ENCODE measurements at regions not wholly inside any gene's neighbourhood (a gene's known extent, or its start where the extent isn't known, plus 50 kb on each side); places are given as distances from the start of the nearest gene placed in this dataset.
"Not testable (repeated sequence)": the region's sequence is repeated elsewhere in the genome, so short reads cannot be mapped to it uniquely, and the experiment has no call there.

DNA sequence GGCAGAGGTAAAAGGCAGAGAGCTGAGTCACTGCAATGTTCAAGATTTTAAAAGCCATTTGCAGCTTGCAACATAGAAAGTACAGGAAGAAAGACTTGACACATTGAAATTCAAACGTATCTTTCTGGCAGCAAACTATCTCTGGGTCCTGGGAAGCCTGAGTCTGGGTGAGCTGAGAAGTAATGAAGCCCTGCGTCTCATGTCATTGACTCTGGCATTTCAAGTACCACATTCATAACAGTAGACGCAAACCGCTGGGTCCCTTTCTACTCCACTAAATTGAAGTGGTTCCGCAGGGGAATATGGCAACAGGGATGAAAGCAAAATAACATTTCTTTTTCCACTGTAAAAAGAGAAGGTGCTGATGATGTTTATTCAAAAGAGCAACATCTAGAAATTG, 694.3 kb downstream of the BRINP1 start:
- DNase-seq = no peak

DNA sequence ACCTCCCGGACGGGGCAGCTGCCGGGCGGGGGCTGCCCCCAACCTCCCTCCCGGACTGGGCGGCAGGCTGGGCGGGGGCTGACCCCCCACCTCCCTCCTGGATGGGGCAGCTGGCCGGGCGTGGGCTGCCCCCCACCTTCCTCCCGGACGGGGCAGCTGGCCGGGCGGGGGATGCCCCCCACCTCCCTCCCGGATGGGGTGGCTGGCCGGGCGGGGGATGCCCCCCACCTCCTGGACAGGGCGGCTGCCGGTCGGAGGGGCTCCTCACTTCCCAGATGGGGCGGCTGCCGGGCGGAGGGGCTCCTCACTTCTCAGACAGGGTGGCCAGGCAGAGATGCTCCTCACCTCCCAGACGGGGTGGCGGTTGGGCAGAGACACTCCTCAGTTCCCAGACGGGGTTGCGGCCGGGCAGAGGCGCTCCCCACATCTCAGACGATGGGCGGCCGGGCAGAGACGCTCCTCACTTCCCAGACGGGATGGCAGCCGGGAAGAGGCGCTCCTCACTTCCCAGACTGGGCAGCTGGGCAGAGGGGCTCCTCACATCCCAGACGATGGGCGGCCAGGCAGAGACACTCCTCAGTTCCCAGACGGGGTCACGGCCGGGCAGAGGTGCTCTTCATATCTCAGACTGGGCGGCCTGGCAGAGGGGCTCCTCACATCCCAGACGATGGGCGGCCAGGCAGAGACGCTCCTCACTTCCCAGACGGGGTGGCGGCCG, 691.1 kb downstream of the BRINP1 start:
- not testable (repeated sequence) for DNase-seq

DNA sequence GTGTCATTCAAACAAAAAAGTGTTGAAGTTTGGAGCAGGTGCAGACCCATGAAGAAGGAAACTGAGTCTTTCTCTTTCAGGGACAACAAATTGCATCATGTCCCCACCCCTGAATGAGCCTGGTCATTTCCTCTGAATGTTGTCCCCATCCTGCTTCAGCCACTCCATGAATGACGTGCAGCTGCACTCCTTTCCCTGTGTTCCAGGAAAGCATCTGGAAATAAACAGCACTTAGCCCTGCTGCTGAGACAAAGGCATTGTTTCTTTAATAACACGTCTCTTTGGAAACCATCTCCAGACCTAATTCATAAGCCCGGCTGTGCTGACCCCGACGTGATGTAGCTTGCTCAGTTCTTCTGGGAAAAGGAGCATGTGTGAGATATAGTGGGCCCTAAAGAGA, 682.3 kb downstream of the BRINP1 start:
- no peak for DNase-seq

DNA sequence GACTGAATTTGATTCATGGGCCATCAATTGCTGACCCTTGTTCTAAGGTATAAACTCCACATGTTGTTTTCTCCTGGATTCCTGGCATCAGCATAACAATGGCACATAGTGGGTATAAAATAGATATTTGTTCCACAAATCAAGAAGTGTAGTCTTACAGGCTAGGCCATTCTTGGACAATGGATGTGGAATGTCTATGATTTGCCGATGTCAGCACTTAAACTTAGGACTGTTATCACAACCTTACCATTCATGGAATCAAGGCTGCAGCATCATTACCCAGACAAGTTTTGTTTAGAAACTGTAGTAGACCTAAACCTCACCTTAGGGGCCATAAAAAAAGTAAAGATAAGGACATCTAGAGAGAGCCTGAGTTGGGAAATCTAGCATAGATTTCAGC, 680.0 kb downstream of the BRINP1 start:
- DNase-seq = no peak

DNA sequence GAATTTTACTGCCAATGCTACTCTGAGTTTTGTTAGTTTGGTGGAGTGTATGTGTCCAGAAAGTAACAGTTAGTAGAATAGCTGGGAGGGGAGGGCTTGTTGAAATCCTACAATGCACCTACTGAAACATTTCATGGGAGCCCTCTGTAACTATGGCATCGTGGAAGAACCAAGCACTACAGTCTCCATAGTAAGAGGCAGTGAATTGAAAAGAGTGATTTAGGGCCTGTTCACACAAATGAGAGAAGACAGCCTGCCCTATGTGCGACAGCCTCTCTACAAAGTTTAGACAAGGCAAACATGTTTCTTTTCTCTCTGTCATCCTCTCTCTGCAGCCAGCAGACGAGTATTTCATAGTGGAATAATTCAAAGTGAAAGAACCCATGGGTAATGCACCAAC, 676.6 kb downstream of the BRINP1 start:
- DNase-seq = no peak

DNA sequence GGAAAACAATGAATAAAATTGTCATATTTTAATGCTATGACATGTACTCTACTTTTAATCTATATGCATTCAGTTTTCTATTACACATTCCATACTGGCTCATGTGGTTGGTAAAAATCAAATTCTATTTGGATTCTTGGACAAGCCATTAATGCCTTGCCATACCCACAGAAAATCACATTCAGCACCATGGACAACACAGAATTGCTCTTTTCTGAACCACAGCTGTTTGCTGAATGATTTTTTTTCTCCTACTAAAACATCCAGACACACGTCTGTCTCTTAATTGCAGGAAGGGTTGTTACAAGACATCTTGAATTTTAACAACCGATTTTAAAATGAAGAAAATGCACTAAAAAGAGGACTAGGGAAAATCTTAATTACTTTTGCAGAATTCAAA, 675.6 kb downstream of the BRINP1 start:
- DNase-seq = no peak

DNA sequence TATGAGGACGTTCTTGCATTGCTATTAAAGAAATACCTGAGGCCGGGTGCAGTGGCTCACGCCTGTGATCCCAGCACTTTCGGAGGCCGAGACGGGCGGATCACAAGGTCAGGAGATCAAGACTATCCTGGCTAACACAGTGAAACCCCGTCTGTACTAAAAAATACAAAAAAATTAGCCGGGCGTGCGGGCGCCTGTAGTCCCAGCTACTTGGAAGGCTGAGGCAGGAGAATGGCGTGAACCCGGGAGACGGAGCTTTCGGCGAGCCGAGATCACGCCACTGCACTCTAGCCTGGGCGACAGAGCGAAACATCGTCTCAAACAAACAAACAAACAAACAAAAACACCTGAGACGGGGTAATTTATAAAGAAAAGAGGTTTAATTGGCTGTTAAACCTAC, 674.0 kb downstream of the BRINP1 start:
- DNase-seq = not testable (repeated sequence)

DNA sequence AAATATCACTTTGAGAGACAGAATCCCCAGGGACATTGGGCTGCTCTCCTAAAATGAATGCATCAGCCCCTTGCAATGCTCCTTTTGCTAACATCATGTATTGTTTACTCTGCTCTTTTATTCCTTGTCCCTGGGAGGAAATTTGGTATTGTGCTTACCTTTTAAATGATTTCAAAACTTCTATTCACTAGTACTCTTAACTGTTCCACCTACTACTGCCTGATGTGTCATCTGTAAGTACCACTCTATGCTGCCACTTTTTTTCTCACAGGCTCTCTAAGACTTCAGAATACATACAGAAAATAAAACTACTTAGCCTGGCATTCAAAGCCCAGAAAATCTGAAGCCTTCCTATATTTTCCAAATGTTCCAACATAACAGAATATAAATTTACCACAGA, 667.2 kb downstream of the BRINP1 start:
- no peak for DNase-seq

DNA sequence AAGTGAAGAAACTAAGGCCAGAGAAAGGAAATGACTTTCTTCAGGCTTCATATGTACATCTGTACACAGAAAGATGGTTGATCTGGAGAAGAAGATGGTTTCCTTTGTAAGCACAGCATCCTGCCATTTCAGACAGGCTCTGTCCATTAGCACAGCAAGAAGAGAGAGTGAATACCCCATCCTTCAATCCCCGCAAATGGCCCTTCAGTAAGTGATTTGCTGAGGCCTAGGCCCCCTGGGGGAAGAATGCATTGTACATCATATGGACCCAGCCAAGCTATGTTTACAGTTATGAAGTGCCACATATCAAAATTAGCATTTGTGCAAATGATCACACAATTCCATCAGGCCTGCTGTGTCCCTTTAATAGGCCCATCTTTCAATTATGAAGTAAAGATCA, 657.4 kb downstream of the BRINP1 start:
- DNase-seq = no peak

DNA sequence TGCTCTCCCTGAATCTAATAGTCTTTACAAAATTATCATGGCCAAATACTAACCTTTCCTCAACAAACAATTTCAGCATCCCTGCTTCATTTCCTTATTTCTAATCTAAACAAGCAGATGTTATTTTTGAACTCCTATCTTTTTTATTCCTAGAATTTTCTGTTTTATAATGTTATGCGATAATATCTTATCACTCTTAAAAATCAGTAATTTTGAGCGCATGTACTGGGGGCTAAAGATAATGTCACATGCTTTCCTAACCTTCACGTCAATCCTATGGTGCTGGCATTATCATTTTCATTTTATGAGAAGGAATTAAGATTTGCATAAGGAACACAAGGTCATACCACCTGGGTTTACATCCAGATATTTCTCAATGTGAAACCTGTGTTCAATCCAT, 648.0 kb downstream of the BRINP1 start:
- no peak for DNase-seq

DNA sequence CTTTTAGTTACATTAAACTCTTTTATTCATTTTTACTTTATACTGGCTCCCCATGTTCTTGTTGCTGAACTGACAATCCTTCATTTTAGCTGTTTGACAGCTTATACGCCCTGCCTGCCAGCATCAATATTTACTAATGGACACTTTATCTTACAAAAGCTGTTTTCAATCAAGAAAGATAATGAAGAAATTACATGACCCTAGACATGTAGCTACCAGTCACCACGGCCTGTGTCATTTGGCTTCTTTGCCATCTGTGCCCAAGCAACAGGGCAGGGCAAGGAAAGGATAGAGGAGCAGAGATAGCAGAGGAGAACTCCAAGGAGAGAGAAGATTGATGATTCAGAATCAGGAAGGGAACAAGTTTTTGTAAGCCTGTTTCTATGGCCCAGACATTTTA, 647.3 kb downstream of the BRINP1 start:
- no peak for DNase-seq

DNA sequence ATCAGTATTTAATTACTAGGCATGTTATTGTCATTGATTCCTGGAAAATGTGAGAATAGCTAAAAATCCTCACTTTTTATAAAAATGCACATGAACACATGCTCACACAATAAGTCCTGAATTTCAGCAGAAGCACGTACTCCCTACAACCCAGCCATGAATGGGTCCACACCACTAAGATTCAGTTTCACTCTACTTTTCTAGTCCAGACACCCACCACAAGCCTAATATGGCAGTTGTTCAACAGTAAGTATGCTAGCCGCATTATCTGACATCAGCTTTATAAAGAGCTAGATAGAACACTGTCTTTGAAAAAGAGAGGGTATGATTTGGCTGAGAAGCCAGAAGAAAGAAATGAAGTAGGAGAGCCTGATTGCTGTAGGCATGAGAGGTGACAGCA, 639.3 kb downstream of the BRINP1 start:
- no peak for DNase-seq

DNA sequence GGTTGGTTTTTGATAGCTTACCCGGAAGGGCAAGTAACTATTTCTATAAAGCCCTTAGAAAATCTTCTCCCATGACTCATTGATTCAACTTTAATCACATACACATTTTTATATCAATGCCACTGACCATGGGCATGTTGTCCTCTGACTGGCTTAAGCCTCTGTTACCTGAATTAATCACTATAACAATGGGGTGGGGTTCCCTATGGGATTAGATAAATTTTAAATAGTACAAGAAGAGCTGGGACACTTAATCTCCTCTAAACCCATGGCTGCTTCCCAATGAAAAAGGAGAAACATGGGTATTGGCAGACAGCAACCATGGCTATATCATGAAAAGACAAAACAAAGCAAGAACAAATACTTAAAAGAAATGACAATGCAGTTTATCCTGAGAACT, 636.2 kb downstream of the BRINP1 start:
- no peak for DNase-seq

DNA sequence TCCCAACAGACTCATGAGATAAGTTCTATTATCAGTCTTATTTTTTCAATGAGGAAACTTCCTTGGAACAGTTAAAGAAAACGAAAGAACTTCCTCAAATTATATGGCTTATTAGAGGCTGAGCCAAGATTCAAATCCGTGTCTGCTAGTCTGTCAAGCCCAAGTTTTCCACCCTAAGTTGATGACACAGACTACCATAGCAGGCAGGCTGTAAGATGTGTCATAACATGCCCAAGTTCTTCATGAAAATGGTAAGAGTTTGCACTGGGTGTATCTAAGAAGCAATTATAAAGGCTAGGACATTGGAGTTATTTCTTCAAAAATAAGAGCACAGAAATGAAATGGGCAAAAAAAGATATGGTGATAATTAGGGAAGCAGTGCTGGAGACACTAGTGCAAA, 634.5 kb downstream of the BRINP1 start:
- DNase-seq = no peak

DNA sequence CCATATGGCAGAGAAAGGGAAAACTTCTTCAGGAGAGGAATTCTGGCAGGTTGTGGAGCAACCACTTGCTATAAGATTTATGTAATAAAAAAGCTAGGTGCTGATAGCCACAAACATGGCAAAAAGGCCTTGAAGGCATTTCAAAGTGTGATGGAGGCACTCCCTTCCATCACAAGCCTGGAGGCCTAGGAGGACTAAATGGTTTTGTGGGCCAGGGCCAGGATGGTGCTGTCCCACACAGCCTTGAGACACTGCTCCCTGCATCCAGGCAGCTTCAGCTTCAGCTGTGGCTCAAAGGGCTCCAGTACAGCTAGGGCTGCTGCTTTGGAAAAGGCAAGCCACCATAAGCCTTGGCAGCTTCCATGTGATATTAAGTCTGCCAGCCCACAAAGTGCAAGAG, 632.8 kb downstream of the BRINP1 start:
- no peak for DNase-seq

DNA sequence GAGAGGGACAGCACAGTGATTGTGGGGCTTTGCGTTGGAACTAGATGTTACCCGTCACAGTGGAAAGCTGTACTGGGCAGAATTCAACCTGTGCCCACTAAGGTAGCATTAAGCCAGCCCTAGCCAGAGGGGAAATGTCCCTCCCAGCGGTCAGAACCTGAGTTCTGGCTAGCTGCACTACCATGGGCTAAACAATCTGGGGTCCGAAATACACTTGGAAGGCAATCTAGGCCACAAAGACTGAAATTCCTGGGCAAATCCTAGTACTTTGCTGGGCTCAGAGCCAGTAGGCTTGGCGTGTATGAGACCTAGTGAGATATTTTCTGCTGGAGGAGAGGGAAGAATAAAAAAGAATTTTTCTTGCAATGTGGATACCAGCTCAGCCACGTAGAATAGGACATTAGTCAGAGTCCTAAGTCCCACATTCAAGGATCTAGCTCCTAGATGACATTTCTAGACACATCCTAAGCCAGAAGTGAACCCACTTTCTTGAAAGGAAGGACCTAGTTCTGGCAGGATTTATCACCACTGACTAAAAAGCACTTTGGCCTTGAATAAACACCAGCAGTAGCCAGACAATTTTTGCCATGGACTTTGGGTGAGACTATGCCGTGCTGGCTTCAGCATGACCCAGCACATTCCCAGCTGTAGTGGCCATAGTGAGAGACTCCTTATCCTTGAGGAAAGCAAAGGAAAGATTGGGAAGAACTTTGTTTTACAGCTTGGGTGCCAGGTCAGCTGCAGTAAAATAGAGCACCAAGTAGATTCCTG, 618.0 kb downstream of the BRINP1 start:
- no peak for DNase-seq

DNA sequence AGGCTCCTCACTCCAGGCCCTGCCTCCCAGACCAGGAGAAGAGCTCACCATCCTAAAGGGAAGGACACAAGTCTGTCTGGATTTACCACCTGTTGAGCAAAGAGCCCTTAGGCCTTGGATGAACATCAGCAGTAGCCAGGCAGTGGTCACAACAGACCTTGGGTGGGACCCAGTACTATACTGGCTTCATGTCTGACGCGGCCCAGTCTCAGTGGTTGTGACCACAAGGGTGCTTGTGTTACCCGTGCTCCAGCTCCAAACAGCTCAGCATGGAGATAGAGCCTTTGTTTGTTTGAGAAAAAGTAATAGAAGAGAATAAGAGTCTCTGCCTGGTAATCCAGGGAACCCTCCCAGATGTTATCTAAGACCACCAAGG, 617.4 kb downstream of the BRINP1 start:
- no peak for DNase-seq

DNA sequence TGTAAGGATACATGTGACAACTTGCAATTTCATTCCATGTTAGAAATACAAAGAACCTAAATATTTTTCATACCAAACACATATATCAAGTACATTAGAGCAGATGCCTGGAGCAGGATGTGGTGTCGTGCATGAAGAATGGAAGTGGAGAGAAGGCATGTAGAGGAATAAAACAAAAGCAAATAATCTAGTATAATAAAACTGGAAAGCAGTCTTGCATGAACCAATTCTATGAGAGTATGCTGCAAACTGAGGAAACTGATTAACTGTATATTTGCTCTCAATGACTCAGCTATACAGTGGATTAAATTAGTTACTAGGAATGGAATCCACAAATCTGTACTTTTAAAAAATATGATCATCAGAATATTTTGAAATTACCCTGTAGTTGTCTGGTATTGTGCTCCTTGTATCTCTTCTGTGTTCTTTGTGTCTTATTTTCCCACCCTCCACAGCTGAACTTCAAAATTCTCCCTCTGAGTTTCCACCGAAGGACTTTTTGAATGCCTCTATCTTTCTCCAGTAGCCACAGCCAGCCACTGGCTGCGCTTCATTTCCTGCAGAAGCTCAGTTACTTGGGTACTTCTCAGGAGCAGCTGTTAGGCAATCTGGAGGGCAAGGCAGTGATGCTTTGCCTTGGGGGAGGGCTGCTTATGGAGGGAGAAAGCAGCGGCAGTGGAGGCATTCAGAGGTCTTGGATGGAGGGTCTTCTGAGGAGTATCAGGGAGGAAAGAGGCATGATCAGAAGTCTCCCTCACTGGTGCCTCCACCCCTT, 608.0 kb downstream of the BRINP1 start:
- DNase-seq = no peak

DNA sequence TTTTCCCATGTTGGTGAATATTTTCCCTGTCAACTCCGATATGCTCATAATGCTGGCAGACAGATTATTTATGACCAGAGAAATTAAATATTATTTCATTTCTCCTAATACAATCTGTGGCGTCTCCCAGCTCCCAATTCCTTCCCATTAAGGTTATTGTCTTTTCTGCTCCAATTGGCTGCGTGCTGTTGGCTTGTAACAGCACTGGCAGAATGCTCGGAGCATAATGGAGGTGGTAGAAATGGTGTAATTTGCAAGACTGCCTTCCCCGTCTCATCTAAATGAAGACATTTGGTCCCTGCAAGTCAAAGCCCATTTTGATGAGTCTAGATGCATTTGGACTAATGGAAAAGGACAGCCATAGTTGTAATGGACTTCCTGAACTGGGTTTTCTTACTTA, 601.7 kb downstream of the BRINP1 start:
- DNase-seq = no peak

DNA sequence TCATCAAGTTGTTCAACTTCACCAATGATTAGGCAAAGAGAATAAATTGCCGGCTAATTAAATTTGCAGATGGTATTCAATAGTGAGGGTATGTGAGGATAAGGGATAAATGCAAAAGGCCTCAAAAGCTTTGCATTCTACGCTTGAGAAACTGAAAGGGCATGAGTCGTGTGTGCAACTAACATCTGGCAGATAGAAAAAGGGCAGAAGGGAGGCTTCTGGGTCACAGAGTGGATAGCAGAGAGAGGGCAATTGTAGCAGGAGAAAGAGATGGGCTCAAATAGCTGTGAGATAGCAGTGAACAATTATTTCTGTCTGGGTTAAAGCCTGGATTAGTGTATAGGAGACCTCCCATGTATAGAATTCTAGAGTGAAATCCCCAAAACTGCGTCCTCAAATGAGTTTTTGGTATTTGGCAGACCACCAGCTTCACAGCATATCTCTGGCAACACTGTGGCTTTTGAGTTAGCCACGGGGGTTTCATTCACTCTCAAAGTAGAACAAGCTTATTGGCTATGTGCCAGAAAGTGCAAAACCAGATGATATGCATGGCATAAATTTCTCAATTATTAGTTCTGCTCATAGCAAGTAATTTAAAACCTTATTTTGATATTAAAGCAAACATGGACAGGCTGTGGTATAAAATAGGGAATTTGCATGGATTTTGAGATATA, 586.3 kb downstream of the BRINP1 start:
- no peak for DNase-seq

DNA sequence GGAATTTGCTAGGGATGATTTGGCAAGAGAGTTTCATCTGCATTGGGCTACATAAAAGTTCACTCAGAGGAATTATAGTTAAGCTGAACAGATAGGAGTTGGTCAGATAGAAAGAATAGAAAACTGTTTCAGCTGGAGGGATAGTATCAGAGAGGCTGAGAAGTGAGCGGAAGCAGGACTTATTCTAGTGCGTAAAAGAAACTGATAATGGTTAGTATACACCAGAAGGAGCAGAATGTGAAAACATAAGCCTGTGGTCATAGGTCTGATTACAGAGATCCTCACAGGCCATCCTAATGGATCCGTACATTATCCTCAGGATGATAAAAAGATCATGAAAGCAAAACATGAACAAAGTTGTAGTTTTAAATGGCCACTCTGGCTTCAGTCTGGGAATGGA, 585.2 kb downstream of the BRINP1 start:
- DNase-seq = no peak

DNA sequence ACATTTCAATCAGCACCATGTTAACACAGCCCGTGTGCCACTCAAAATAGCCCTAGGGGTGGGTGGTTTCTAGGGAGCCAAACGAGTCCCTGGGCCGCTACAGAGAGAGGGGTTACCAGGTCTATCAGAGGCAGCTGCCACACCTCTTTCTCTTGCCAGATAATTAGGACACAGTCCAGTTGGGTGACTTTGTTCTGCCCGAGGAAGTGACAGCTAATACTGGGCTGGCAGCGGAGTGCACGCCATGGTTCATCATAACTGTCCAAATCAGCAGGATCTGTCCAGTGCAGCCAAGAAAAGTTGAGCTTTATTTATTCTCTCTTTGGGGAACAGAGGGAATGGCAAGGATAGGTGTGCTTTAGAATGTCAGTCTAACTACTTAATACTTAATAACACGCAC, 583.8 kb downstream of the BRINP1 start:
- DNase-seq = no peak

DNA sequence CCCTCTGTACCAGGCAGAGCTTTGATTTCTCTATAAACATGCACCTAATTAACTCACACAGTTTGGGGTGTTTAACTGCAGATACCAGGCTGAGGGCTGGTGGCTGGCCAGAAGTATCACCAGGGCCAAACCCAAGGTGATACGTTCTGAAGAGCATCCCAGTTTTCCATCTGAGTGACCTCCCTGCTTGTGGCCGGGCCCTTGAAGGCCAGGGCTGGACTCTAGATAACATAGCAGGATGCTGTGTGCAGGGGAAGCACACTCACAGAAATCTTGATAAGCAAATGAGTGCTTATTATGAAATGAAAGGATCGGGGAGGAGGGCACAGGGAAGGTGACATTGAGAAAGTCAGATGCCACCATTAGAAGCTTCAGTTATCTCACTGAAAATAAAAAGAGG, 582.4 kb downstream of the BRINP1 start:
- no peak for DNase-seq
